ENCODE measurements at regions not wholly inside any gene's neighbourhood (a gene's known extent, or its start where the extent isn't known, plus 50 kb on each side); places are given as distances from the start of the nearest gene placed in this dataset.
A peak's percentile ranks its signal among the peaks of the same experiment; 100 is the strongest.

- no peaks in the 10 kb centered on the region for H3K4me1 ChIP-seq
- no peak overlapping the region for H3K4me3 ChIP-seq
- no peak overlapping the region for H3K27ac ChIP-seq
- WGBS, 2 donors = 84 to 92% methylated on average over 5 of the region's 5 CpGs
- H3K27me3 ChIP-seq = no peaks in the 10 kb centered on the region
- H3K9me3 ChIP-seq = no peaks in the 10 kb centered on the region
- no peaks in the 10 kb centered on the region for H3K36me3 ChIP-seq
- DNase-seq (ENCODE audit: low spot score in 2 of 2) = no peak
- TF ChIP-seq POLR2A (IDR thresholded peaks at IDR 0.05) (no peak), EP300 (IDR thresholded peaks at IDR 0.05) (no peak)
- TF ChIP-seq, protein P1, sequence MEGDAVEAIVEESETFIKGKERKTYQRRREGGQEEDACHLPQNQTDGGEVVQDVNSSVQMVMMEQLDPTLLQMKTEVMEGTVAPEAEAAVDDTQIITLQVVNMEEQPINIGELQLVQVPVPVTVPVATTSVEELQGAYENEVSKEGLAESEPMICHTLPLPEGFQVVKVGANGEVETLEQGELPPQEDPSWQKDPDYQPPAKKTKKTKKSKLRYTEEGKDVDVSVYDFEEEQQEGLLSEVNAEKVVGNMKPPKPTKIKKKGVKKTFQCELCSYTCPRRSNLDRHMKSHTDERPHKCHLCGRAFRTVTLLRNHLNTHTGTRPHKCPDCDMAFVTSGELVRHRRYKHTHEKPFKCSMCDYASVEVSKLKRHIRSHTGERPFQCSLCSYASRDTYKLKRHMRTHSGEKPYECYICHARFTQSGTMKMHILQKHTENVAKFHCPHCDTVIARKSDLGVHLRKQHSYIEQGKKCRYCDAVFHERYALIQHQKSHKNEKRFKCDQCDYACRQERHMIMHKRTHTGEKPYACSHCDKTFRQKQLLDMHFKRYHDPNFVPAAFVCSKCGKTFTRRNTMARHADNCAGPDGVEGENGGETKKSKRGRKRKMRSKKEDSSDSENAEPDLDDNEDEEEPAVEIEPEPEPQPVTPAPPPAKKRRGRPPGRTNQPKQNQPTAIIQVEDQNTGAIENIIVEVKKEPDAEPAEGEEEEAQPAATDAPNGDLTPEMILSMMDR (IDR thresholded peaks at IDR 0.05) = no peak
Observed at GRCh38 chr2:234310166-234310565, 186.7 kb downstream of the ARL4C start.

DNA sequence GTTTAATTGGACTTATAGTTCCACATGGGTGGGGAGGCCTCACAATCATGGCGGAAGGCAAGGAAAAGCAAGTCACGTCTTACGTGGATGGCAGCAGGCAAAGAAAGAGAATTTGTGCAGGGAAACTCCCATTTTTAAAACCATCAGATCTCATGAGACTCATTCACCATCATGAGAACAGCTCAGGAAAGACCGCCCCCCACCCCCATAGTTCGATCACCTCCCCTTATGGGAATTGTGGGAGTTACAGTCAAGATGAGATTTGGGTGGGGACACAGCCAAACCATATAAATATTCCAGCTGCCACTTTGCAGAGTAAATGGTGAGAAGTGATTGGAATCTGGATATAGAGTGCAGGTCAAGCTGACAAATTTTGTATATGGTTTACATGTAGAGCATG is 187.4 kb downstream of the ARL4C start:
- no peaks in the 10 kb centered on the region for H3K36me3 ChIP-seq
- no peak for DNase-seq (ENCODE audit: low spot score in 2 of 2)
- H3K27me3 ChIP-seq = no peaks in the 10 kb centered on the region
- WGBS, 2 donors = 80 to 91% methylated on average over 5 of the region's 5 CpGs
- TF ChIP-seq POLR2A (IDR thresholded peaks at IDR 0.05) (no peak), EP300 (IDR thresholded peaks at IDR 0.05) (no peak)
- TF ChIP-seq, protein P1 (IDR thresholded peaks at IDR 0.05) = no peak
- H3K27ac ChIP-seq = peak overlapping the region in 3 of 4 donors; percentile 2 to 33 (median 25)
- no peaks in the 10 kb centered on the region for H3K4me1 ChIP-seq
- H3K9me3 ChIP-seq = no peaks in the 10 kb centered on the region
- no peak overlapping the region for H3K4me3 ChIP-seq

- H3K27me3 ChIP-seq = no peaks in the 10 kb centered on the region
- TF ChIP-seq POLR2A (IDR thresholded peaks at IDR 0.05) (no peak), EP300 (IDR thresholded peaks at IDR 0.05) (peak; percentile 79 to 90)
- no peak overlapping the region for H3K4me3 ChIP-seq
- no peaks in the 10 kb centered on the region for H3K4me1 ChIP-seq
- 61 to 71% methylated on average over 6 of the region's 6 CpGs for WGBS, 2 donors
- H3K27ac ChIP-seq = peak overlapping the region in 3 of 4 donors; percentile 2 to 33 (median 25)
- no peaks in the 10 kb centered on the region for H3K36me3 ChIP-seq
- DNase-seq (ENCODE audit: low spot score in 2 of 2) = peak in 1 of 2 donors; percentile 40
- no peaks in the 10 kb centered on the region for H3K9me3 ChIP-seq
Observed at GRCh38 chr2:234308813-234309195, 188.1 kb downstream of the ARL4C start.

- Histone ChIP-seq H3K9me3 (no peaks in the 10 kb centered on the region), H3K27ac (no peak overlapping the region), H3K36me3 (no peaks in the 10 kb centered on the region), H3K27me3 (no peaks in the 10 kb centered on the region), H3K4me1 (no peaks in the 10 kb centered on the region), H3K4me3 (no peak overlapping the region)
- TF ChIP-seq, protein P1 (IDR thresholded peaks at IDR 0.05) = no peak
- TF ChIP-seq POLR2A (IDR thresholded peaks at IDR 0.05) (no peak), EP300 (IDR thresholded peaks at IDR 0.05) (no peak)
- 89 to 90% methylated on average over 7 of the region's 7 CpGs for WGBS, 2 donors
- DNase-seq (ENCODE audit: low spot score in 2 of 2) = no peak
Observed at GRCh38 chr2:234308073-234308812, 188.6 kb downstream of the ARL4C start.

DNA sequence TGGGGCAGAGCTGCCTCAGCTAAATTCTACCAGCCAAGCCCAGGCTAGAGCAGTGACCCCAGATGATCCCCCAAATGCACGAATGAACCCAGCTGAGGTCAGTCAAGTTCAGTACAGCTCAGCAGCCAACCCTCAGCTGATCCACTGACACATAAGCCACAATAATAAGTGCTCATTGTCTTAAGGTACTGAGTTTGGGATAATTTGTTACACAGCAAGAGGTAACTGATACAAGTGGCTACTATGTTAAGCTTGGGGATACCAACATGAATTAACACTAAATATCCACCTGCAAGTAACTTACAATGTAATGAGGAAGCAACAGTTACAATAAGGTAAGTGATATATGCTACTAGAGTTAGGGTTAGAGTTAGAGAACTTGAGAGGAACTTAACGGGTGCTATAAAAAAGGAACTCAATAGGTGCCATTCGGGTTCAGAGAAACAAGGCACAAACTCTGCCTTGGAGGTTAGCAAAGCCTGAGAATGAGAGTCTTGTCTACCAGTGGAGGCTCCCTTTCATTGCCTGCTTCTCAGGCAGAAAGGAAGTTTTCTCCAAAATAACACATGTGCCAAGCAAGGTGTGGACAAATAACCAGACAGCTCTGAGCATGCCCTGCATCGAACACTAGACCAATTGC is 189.4 kb downstream of the ARL4C start:
- Histone ChIP-seq H3K27me3 (no peaks in the 10 kb centered on the region), H3K4me1 (no peaks in the 10 kb centered on the region), H3K4me3 (no peak overlapping the region), H3K9me3 (no peaks in the 10 kb centered on the region), H3K27ac (no peak overlapping the region), H3K36me3 (no peaks in the 10 kb centered on the region)
- no peak for DNase-seq (ENCODE audit: low spot score in 2 of 2)
- 74 to 77% methylated on average over 4 of the region's 4 CpGs for WGBS, 2 donors
- TF ChIP-seq EP300 (IDR thresholded peaks at IDR 0.05) (no peak), POLR2A (IDR thresholded peaks at IDR 0.05) (no peak)
- TF ChIP-seq, protein P1 (IDR thresholded peaks at IDR 0.05) = no peak
